PC-9 (cell line): ENCODE measurements at regions not wholly inside any gene's neighbourhood (a gene's known extent, or its start where the extent isn't known, plus 50 kb on each side); places are given as distances from the start of the nearest gene placed in this dataset.

Source experiments
- EZH2 ChIP-seq: fragments of 200-600 bp; sonication (generic); IDR thresholded peaks from 2 replicates; pipeline ENCODE4 v1.8.0; 2017; ENCODE audit warnings: antibody characterized with exemption, low read depth
- TF ChIP-seq, protein P1 (sequence below): fragments of 200-600 bp; sonication (generic); conservative IDR thresholded peaks from 2 replicates; pipeline ENCODE4 v1.6.1; 2017; ENCODE audit warnings: mixed run types, antibody characterized with exemption, mild to moderate bottlenecking, moderate library complexity

GRCh38 chr7:156432018-156432417 lies 208.6 kb upstream of the RNF32 start:
- TF ChIP-seq, protein P1, sequence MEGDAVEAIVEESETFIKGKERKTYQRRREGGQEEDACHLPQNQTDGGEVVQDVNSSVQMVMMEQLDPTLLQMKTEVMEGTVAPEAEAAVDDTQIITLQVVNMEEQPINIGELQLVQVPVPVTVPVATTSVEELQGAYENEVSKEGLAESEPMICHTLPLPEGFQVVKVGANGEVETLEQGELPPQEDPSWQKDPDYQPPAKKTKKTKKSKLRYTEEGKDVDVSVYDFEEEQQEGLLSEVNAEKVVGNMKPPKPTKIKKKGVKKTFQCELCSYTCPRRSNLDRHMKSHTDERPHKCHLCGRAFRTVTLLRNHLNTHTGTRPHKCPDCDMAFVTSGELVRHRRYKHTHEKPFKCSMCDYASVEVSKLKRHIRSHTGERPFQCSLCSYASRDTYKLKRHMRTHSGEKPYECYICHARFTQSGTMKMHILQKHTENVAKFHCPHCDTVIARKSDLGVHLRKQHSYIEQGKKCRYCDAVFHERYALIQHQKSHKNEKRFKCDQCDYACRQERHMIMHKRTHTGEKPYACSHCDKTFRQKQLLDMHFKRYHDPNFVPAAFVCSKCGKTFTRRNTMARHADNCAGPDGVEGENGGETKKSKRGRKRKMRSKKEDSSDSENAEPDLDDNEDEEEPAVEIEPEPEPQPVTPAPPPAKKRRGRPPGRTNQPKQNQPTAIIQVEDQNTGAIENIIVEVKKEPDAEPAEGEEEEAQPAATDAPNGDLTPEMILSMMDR, result no peak
- TF ChIP-seq EZH2, result no peak
